Stimulated activated CD4-positive, alpha-beta T cell treated with anti-CD3 and anti-CD28 coated beads, TNF-alpha, amount 100 ng/mL, for 48 hours (primary cell): ENCODE measurements at regions not wholly inside any gene's neighbourhood (a gene's known extent, or its start where the extent isn't known, plus 50 kb on each side); places are given as distances from the start of the nearest gene placed in this dataset.

Experiments
- DNase-seq, 3 donors: peaks; one replicate each; pipeline ENCODE4 v3.0.0-alpha.2; 2020; ENCODE audit warnings: low read depth in 3 of 3

- DNase-seq: no peak
Measured at GRCh38 chrX:15915959-15916703, 61.5 kb upstream of the AP1S2 start.

DNA sequence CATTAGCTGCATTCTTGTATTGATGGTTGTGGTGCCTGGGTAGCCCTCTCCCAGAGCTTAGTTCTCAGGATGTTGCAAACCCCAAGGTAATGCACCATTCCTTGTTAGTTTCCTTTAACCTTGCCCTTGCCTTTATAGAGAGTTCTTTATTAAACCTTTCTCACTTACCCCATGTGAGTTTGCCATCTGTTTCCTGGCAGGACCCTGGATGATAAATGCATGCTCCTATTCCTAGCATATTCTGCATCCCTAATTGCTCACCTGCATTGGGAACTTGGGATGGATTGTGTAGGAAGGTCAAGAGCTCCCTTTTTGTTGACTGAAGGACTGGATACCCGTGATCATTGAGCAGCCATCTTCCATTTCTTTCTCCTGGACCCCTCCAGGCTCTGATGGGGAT lies 59.9 kb upstream of the AP1S2 start:
- DNase-seq: no peak

DNA sequence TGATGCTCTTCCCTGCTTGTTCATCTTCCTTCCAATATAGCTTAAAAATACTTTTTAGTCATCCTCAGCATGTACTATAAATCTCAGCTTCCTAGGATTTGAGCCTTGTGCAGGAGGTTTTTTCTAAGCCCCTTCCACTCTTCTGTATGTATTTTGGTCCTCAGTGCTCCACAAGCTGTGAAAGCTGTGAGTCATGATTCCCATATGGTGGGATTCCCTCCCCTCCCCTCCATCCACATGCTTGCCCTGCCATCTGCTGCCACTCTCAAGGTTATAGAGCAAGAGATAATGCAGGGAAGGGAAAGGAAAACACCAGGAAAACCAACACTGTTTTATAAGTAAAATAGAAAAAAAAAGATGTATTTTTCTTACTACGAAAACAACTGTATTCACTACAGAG lies 58.5 kb upstream of the AP1S2 start:
- no peak for DNase-seq

- DNase-seq: no peak
Measured at GRCh38 chrX:15911734-15912550, 57.3 kb upstream of the AP1S2 start.

- DNase-seq: no peak
Measured at GRCh38 chrX:15909605-15910004, 55.0 kb upstream of the AP1S2 start.

DNA sequence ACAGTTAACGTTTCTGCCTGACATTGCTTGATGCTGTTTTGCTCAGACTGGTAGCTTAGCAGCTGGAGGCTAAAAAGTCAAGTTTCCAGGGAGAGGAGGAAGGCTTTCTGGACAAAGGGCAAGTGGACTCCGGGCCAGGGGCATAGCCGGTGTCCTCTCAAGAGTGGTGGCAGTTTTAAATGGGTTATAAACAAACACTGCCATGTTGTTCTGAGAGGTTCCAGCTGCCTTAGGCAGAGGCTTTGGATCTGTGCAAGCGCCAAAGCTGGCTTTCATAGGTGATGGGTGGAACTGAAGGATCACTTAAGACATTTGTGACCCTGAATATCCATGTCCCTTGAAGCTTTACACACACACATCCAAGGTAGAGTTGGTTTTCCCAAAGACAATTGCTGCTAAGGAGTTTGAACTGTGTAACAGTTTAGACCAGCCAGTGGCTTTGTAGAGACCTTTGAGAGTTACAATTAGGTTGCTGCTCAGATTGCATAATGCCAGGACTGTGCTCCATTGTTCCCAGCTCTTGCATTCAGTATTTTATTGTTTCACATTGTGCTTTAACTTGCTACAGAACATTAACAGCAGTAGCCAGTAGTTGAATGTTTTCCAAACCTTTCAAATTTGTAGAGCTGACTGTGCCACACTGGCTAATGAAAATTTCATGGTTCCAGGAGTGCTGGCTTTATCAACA lies 54.1 kb upstream of the AP1S2 start:
- no peak for DNase-seq

DNA sequence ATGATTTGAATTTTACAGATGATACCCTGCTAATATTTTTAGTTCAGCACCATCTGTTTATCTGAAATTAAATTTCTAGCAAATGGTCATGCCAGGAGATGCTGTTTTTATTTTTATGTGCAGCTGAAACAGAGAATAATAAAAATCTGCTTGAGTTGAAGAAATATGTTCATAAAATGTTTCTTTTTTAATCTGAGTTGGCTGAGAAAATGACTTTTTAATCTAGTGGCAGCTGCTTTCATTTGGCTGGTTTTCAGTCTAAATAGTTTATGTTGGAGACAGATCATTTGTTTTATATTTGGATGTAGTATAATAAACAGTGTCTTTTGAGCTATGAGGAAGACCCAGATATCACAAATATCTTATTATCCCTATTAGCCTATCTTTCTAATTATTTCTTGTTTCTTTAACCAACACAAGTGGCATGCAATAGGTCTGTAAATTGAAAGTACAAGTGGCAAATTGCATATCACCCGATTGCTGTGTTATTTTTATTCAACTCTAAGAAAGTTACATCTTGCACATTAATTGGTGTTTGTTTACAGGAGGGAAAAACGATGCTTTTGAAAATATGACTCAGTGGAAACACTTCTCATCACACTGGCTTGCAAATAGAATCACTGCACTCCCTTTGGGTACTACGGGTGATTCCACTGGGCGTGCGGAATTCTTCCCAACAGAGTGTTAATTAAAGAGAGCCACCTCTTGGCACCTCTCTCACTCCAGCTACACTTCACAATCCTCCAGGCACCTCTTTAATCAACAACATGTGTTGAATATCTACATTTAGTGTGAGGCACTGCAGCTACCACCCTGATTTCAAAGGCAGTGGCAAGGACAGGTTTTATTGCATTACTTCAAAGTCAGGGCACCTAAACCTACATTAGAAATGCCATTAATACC lies 51.7 kb upstream of the AP1S2 start:
- DNase-seq: no peak
